Astrocyte (in vitro differentiated cells and primary cell): ENCODE measurements at regions not wholly inside any gene's neighbourhood (a gene's known extent, or its start where the extent isn't known, plus 50 kb on each side); places are given as distances from the start of the nearest gene placed in this dataset.

Source experiments
- DNase-seq: peaks from one replicate; pipeline ENCODE4 v3.0.0-alpha.2; 2010; ENCODE audit warnings: low read depth
- FAIRE-seq: peaks from 2 replicates; lab custom pipeline; 2011; peaks lifted over from hg19 to GRCh38; lab: Jason Lieb, UNC
- H2AFZ ChIP-seq: 2 replicates; pipeline ENCODE4 v1.6.0; 2012; ENCODE audit warnings: low read depth, low read length, inconsistent platforms
- H3K27ac ChIP-seq: 2 replicates; pipeline ENCODE4 v1.5.1; 2011; ENCODE audit warnings: low read depth, low read length, inconsistent platforms
- H3K27me3 ChIP-seq: 2 replicates; pipeline ENCODE4 v1.6.0; 2011; ENCODE audit warnings: low read length, inconsistent platforms; ENCODE audit not compliant: insufficient read depth
- H3K36me3 ChIP-seq: 2 replicates; pipeline ENCODE4 v1.5.1; 2011; ENCODE audit warnings: low read length, inconsistent platforms; ENCODE audit not compliant: insufficient read depth
- H3K4me1 ChIP-seq: 2 replicates; pipeline ENCODE4 v1.5.1; 2011; ENCODE audit warnings: low read length, inconsistent platforms; ENCODE audit not compliant: insufficient read depth
- H3K4me2 ChIP-seq: 2 replicates; pipeline ENCODE4 v1.6.0; 2012; ENCODE audit warnings: low read length, inconsistent platforms
- H3K4me3 ChIP-seq: 2 replicates; pipeline ENCODE4 v1.5.1; 2011; ENCODE audit warnings: low read depth, mild to moderate bottlenecking, low read length, inconsistent platforms; ENCODE audit not compliant: insufficient read depth
- H3K79me2 ChIP-seq: 2 replicates; pipeline ENCODE4 v1.6.0; 2012; ENCODE audit warnings: mild to moderate bottlenecking, low read length, inconsistent platforms; ENCODE audit not compliant: insufficient read depth
- H3K9ac ChIP-seq: 2 replicates; pipeline ENCODE4 v1.6.0; 2012; ENCODE audit warnings: mild to moderate bottlenecking, low read length, inconsistent platforms
- H3K9me3 ChIP-seq: 2 replicates; pipeline ENCODE4 v1.5.1; 2012; ENCODE audit warnings: low read depth, mild to moderate bottlenecking, low read length, inconsistent platforms; ENCODE audit not compliant: insufficient read depth
- H4K20me1 ChIP-seq: 2 replicates; pipeline ENCODE4 v1.6.0; 2012; ENCODE audit warnings: low read length, inconsistent platforms; ENCODE audit not compliant: insufficient read depth
- H3K27ac Mint-ChIP-seq: one replicate; pipeline ENCODE4 v1.8.0; 2021; ENCODE audit warnings: mild to moderate bottlenecking, mixed read lengths; ENCODE audit not compliant: unreplicated experiment
- H3K27me3 Mint-ChIP-seq: one replicate; pipeline ENCODE4 v1.8.0; 2021; ENCODE audit warnings: low read depth, mixed read lengths; ENCODE audit not compliant: unreplicated experiment
- H3K36me3 Mint-ChIP-seq: one replicate; pipeline ENCODE4 v1.8.0; 2021; ENCODE audit warnings: low read depth, mixed read lengths; ENCODE audit not compliant: unreplicated experiment
- H3K4me1 Mint-ChIP-seq: one replicate; pipeline ENCODE4 v1.8.0; 2021; ENCODE audit warnings: low read depth, mixed read lengths; ENCODE audit not compliant: unreplicated experiment
- H3K4me3 Mint-ChIP-seq: one replicate; pipeline ENCODE4 v1.8.0; 2021; ENCODE audit warnings: mild to moderate bottlenecking, moderate library complexity, mixed read lengths; ENCODE audit not compliant: unreplicated experiment
- H3K9me3 Mint-ChIP-seq: one replicate; pipeline ENCODE4 v1.8.0; 2021; ENCODE audit warnings: mild to moderate bottlenecking, mixed read lengths; ENCODE audit not compliant: unreplicated experiment
- EZH2 ChIP-seq: IDR thresholded peaks from 2 replicates; pipeline ENCODE4 v1.6.1; 2012; ENCODE audit warnings: mild to moderate bottlenecking, low read length, inconsistent platforms; ENCODE audit not compliant: insufficient read depth
- TF ChIP-seq, protein P1 (sequence below): IDR thresholded peaks from 2 replicates; pipeline ENCODE4 v1.5.1; 2011; ENCODE audit warnings: low read depth, mild to moderate bottlenecking, inconsistent platforms, low read length, moderate library complexity; ENCODE audit not compliant: insufficient read depth

- H3K4me1 Mint-ChIP-seq = peaks cover 16% of the 10 kb centered on the region
Observed at GRCh38 chr1:98107256-98107655, 186.4 kb upstream of the DPYD start.

DNA sequence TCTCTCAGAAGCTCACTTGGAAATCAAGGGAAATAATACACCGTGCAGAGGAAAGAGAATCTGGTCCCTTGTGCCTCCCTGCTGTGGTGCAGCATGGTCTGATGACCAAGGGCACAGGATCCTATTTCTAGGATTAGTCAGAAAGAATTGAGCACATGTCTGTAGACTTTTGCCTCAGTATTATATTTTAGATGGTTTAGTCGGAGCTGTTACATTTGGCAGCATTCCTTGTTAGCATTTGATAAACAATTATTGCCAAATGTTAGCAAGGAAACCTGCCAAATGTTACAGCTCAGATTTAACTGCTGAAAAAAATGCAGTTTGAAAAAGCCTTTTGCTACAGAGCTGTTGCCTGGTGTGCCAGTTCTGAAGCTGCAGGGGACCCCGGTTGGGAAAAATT is 183.5 kb upstream of the DPYD start:
- Mint-ChIP-seq H3K36me3 (peaks cover 18% of the 10 kb centered on the region), H3K27ac (no peak overlapping the region), H3K4me3 (no peak overlapping the region), H3K4me1 (peaks cover 8% of the 10 kb centered on the region), H3K9me3 (peaks cover 24% of the 10 kb centered on the region), H3K27me3 (no peaks in the 10 kb centered on the region)
- no peaks in the 10 kb centered on the region for H3K27me3 ChIP-seq
- H4K20me1 ChIP-seq = no peaks in the 10 kb centered on the region
- FAIRE-seq (peak; percentile 73), DNase-seq (peak; percentile 76)
- TF ChIP-seq, protein P1, sequence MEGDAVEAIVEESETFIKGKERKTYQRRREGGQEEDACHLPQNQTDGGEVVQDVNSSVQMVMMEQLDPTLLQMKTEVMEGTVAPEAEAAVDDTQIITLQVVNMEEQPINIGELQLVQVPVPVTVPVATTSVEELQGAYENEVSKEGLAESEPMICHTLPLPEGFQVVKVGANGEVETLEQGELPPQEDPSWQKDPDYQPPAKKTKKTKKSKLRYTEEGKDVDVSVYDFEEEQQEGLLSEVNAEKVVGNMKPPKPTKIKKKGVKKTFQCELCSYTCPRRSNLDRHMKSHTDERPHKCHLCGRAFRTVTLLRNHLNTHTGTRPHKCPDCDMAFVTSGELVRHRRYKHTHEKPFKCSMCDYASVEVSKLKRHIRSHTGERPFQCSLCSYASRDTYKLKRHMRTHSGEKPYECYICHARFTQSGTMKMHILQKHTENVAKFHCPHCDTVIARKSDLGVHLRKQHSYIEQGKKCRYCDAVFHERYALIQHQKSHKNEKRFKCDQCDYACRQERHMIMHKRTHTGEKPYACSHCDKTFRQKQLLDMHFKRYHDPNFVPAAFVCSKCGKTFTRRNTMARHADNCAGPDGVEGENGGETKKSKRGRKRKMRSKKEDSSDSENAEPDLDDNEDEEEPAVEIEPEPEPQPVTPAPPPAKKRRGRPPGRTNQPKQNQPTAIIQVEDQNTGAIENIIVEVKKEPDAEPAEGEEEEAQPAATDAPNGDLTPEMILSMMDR = no peak
- TF ChIP-seq EZH2 = no peak
- H3K79me2 ChIP-seq = no peaks in the 10 kb centered on the region
- H3K27ac ChIP-seq = no peak overlapping the region
- H3K9me3 ChIP-seq = no peaks in the 10 kb centered on the region
- no peak overlapping the region for H3K4me3 ChIP-seq
- H3K4me2 ChIP-seq = peak overlapping the region; percentile 6
- no peaks in the 10 kb centered on the region for H3K36me3 ChIP-seq
- H2AFZ ChIP-seq = no peak overlapping the region
- peaks cover 8% of the 10 kb centered on the region for H3K4me1 ChIP-seq
- no peak overlapping the region for H3K9ac ChIP-seq

More at GRCh38 chr1:98107256-98107655, 186.4 kb upstream of the DPYD start:
- Histone ChIP-seq H3K9me3 (no peaks in the 10 kb centered on the region), H2AFZ (no peak overlapping the region), H3K4me3 (no peak overlapping the region), H4K20me1 (no peaks in the 10 kb centered on the region), H3K27ac (no peak overlapping the region), H3K36me3 (no peaks in the 10 kb centered on the region), H3K9ac (no peak overlapping the region), H3K27me3 (no peaks in the 10 kb centered on the region), H3K4me1 (peaks cover 6% of the 10 kb centered on the region), H3K4me2 (no peak overlapping the region), H3K79me2 (no peaks in the 10 kb centered on the region)
- Mint-ChIP-seq H3K36me3 (peaks cover 15% of the 10 kb centered on the region), H3K27me3 (no peaks in the 10 kb centered on the region), H3K9me3 (peaks cover 24% of the 10 kb centered on the region), H3K27ac (no peak overlapping the region), H3K4me3 (no peak overlapping the region)
- FAIRE-seq (no peak), DNase-seq (no peak)
- TF ChIP-seq EZH2 = no peak
- TF ChIP-seq, protein P1 = no peak

DNA sequence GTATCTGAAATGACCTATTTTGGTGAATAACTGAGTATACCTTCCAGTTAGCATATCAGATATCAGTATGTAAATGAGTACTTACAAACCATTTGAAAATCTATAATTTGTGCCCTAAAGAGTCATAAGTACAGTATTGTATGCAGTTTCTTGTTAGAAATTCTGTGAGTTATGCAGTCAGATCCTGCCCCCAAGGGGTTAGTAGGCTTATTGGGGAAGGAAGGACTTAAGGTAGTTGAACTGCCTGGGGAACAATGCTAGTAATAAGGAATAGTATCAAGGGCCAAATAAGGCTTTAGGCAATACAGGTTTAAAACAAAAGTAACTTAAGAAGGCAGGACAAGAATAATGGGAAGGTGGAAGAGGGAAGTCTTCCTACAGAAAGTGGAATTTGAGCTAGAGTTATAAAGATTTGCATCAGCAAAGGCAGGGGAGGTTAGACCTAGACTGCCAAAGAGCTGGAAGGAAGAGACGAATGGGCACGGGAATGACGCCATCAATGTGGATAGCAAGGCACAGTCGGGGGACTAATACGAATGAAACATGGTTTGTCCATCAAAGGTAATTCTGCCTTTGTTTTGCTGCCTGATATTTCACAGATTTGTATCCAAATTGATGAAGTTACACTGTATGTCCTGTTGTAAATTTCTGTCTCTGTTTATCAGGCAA is 182.9 kb upstream of the DPYD start:
- H3K27ac ChIP-seq = no peak overlapping the region
- TF ChIP-seq, protein P1 = no peak
- TF ChIP-seq EZH2 = no peak
- no peak overlapping the region for H3K4me3 Mint-ChIP-seq
- no peak overlapping the region for H3K9ac ChIP-seq
- no peaks in the 10 kb centered on the region for H3K27me3 Mint-ChIP-seq
- H3K4me2 ChIP-seq = peak overlapping the region; percentile 6
- H3K4me1 Mint-ChIP-seq = peaks cover 8% of the 10 kb centered on the region
- H3K9me3 Mint-ChIP-seq = peaks cover 19% of the 10 kb centered on the region
- H3K36me3 Mint-ChIP-seq = peaks cover 18% of the 10 kb centered on the region
- no peaks in the 10 kb centered on the region for H3K27me3 ChIP-seq
- H3K9me3 ChIP-seq = no peaks in the 10 kb centered on the region
- no peak overlapping the region for H3K27ac Mint-ChIP-seq
- DNase-seq = peak; percentile 18
- peak; percentile 37 for FAIRE-seq
- no peaks in the 10 kb centered on the region for H4K20me1 ChIP-seq
- H3K79me2 ChIP-seq = no peaks in the 10 kb centered on the region
- peaks cover 8% of the 10 kb centered on the region for H3K4me1 ChIP-seq
- H3K36me3 ChIP-seq = no peaks in the 10 kb centered on the region
- no peak overlapping the region for H3K4me3 ChIP-seq
- no peak overlapping the region for H2AFZ ChIP-seq
